BE2C (cell line): ENCODE measurements at regions not wholly inside any gene's neighbourhood (a gene's known extent, or its start where the extent isn't known, plus 50 kb on each side); places are given as distances from the start of the nearest gene placed in this dataset.
"Not testable (repeated sequence)": the region's sequence is repeated elsewhere in the genome, so short reads cannot be mapped to it uniquely, and the experiment has no call there.

Experiments
- DNase-seq: peaks from one replicate; pipeline ENCODE4 v3.0.0-alpha.2; 2020
- H3K27me3 ChIP-seq: fragments of 250-450 bp; sonication (Bioruptor Pico); 2 replicates; pipeline ENCODE4 v1.5.1; 2020; ENCODE audit warnings: mild to moderate bottlenecking
- H3K36me3 ChIP-seq: fragments of 250-450 bp; sonication (Bioruptor Pico); 2 replicates; pipeline ENCODE4 v1.5.1; 2020; ENCODE audit warnings: mild to moderate bottlenecking
- H3K4me1 ChIP-seq: fragments of 250-450 bp; sonication (Bioruptor Pico); 2 replicates; pipeline ENCODE4 v1.5.1; 2020
- H3K4me3 ChIP-seq: 2 replicates; pipeline ENCODE4 v1.5.1; 2011; ENCODE audit warnings: low read depth, low read length
- H3K9me3 ChIP-seq: fragments of 250-450 bp; sonication (Bioruptor Pico); 2 replicates; pipeline ENCODE4 v1.5.1; 2020
- TF ChIP-seq, protein P1 (sequence below): IDR thresholded peaks from 2 replicates; pipeline ENCODE4 v1.5.1; 2012; ENCODE audit warnings: mild to moderate bottlenecking, low read depth, low read length

GRCh38 chr11:13210424-13210823 is 67.2 kb upstream of the BMAL1 start:
- DNase-seq: peak; percentile 59
- no peaks in the 10 kb centered on the region for H3K9me3 ChIP-seq
- no peaks in the 10 kb centered on the region for H3K36me3 ChIP-seq
- no peaks in the 10 kb centered on the region for H3K4me1 ChIP-seq
- H3K27me3 ChIP-seq: no peaks in the 10 kb centered on the region
- TF ChIP-seq, protein P1, sequence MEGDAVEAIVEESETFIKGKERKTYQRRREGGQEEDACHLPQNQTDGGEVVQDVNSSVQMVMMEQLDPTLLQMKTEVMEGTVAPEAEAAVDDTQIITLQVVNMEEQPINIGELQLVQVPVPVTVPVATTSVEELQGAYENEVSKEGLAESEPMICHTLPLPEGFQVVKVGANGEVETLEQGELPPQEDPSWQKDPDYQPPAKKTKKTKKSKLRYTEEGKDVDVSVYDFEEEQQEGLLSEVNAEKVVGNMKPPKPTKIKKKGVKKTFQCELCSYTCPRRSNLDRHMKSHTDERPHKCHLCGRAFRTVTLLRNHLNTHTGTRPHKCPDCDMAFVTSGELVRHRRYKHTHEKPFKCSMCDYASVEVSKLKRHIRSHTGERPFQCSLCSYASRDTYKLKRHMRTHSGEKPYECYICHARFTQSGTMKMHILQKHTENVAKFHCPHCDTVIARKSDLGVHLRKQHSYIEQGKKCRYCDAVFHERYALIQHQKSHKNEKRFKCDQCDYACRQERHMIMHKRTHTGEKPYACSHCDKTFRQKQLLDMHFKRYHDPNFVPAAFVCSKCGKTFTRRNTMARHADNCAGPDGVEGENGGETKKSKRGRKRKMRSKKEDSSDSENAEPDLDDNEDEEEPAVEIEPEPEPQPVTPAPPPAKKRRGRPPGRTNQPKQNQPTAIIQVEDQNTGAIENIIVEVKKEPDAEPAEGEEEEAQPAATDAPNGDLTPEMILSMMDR: peak; percentile 57
- no peak overlapping the region for H3K4me3 ChIP-seq

DNA sequence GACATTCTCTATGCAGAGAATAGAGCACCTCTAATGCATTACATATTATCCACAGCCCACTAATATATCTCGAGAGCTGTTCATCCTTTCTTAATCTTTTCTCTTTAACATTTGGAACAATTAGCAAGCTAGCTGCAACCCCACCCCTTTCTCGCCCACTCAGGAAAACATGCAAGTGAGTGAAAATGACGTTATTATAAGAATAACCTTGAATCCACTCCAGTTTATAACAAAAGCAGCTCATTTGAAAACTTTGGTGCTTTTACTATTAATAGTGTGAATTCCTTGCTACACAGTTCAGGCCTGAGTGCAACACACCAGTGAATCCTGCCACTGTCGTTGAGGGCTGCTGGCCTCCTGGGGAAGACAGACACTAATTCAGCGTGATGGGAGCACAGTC is 63.3 kb upstream of the BMAL1 start:
- H3K36me3 ChIP-seq: no peaks in the 10 kb centered on the region
- no peak overlapping the region for H3K4me3 ChIP-seq
- TF ChIP-seq, protein P1: no peak
- DNase-seq: no peak
- H3K9me3 ChIP-seq: no peaks in the 10 kb centered on the region
- no peaks in the 10 kb centered on the region for H3K4me1 ChIP-seq
- no peaks in the 10 kb centered on the region for H3K27me3 ChIP-seq

- Histone ChIP-seq H3K36me3 (no peaks in the 10 kb centered on the region), H3K9me3 (no peaks in the 10 kb centered on the region), H3K27me3 (no peaks in the 10 kb centered on the region), H3K4me1 (no peaks in the 10 kb centered on the region), H3K4me3 (no peak overlapping the region)
- TF ChIP-seq, protein P1: no peak
- no peak for DNase-seq
These were observed 62.4 kb upstream of the BMAL1 start for GRCh38 chr11:13215149-13215548.

GRCh38 chr11:13216019-13216710 is 61.4 kb upstream of the BMAL1 start:
- Histone ChIP-seq H3K4me1 (no peaks in the 10 kb centered on the region), H3K36me3 (no peaks in the 10 kb centered on the region), H3K4me3 (no peak overlapping the region), H3K27me3 (no peaks in the 10 kb centered on the region), H3K9me3 (no peaks in the 10 kb centered on the region)
- TF ChIP-seq, protein P1: no peak
- no peak for DNase-seq

DNA sequence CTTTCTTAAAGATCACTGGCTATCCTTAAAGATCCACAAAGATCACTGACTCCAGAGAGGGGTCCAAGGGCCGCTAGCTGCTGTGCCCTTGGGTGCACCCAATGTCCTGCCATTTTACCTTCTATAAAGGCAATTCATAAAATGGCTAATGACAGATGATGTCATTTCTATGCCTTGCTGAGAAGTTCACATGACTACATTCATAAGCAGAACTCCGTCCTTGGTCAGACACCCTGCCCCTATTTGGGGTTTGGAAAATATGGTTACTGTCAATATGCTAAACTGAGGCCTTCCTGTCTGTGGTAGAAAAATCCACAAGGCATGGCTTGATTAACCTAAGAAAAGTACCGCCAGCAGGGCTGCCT is 60.9 kb upstream of the BMAL1 start:
- H3K27me3 ChIP-seq: no peaks in the 10 kb centered on the region

DNA sequence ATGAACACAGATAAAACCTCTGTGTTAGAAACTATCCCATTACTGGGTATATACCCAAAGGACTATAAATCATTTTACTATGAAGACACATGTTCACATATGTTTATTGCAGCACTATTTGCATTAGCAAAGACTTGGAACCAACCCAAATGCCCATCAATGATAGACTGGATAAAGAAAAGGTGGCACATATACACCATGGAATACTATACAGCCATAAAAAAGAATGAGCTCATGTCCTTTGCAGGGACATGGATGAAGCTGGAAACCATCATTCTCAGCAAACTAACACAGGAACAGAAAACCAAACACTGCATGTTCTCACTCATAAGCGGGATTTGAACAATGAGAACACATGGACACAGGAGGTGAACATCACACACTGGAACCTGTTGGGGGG is 58.9 kb upstream of the BMAL1 start:
- H3K36me3 ChIP-seq, DNase-seq, H3K27me3 ChIP-seq, H3K9me3 ChIP-seq, H3K4me3 ChIP-seq, H3K4me1 ChIP-seq: not testable (repeated sequence)

More for the DNA sequence above, 60.9 kb upstream of the BMAL1 start:
- H3K4me3 ChIP-seq: no peak overlapping the region
- no peaks in the 10 kb centered on the region for H3K36me3 ChIP-seq
- H3K4me1 ChIP-seq: no peaks in the 10 kb centered on the region
- DNase-seq: no peak
- TF ChIP-seq, protein P1: no peak
- H3K9me3 ChIP-seq: no peaks in the 10 kb centered on the region

DNA sequence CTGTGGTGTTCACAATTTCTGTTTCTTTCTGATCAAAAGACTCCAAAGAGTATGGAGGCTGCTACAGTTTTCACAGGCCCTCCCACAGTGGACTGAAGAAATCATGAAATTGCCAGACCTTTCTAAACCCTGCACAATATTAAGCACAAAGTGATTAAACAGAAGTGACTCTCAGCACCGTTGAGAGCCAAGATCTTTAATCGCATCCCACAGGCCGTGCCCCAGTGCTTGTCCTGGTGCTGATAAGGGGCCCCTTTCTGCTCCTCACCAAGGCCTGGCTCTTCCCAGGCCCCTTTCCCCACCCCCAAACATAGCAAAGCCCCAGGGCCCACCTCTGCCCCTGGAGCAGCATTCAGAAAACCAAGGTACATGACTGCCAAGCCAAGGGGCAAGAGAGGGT is 57.4 kb upstream of the BMAL1 start:
- Histone ChIP-seq H3K36me3 (no peaks in the 10 kb centered on the region), H3K9me3 (no peaks in the 10 kb centered on the region), H3K4me1 (no peaks in the 10 kb centered on the region), H3K4me3 (no peak overlapping the region), H3K27me3 (no peaks in the 10 kb centered on the region)
- DNase-seq: peak; percentile 51
- TF ChIP-seq, protein P1: no peak
